ENCODE measurements at regions not wholly inside any gene's neighbourhood (a gene's known extent, or its start where the extent isn't known, plus 50 kb on each side); places are given as distances from the start of the nearest gene placed in this dataset.

DNA sequence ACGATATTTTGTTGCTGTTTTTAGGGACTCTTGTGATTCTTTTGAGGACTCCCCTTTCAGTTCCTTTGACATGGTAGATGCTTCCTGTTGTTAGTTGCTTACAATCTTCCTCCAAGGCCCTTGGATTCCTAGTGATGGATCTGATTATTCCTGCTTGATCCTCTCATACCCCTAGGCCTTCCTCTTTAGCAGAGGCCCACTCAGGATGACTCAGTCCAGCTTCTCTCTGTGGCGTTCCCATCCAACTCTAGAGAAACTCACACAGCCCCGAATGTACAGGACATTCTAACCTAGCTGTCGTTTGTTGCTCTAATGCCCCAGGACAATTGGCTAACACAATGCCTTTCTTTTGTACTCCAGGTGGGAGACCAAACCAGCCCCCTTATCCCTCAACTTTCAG lies 191.4 kb downstream of the POSTN start:
- in situ Hi-C loops (cut with HindIII; ENCODE audit: low pct_ligation_motif_present, low sequenced_read_pairs), result no loop called here
- H3K4me3 ChIP-seq (ENCODE audit: low read depth, low read length), result no peak overlapping the region
- TF ChIP-seq, protein P1, sequence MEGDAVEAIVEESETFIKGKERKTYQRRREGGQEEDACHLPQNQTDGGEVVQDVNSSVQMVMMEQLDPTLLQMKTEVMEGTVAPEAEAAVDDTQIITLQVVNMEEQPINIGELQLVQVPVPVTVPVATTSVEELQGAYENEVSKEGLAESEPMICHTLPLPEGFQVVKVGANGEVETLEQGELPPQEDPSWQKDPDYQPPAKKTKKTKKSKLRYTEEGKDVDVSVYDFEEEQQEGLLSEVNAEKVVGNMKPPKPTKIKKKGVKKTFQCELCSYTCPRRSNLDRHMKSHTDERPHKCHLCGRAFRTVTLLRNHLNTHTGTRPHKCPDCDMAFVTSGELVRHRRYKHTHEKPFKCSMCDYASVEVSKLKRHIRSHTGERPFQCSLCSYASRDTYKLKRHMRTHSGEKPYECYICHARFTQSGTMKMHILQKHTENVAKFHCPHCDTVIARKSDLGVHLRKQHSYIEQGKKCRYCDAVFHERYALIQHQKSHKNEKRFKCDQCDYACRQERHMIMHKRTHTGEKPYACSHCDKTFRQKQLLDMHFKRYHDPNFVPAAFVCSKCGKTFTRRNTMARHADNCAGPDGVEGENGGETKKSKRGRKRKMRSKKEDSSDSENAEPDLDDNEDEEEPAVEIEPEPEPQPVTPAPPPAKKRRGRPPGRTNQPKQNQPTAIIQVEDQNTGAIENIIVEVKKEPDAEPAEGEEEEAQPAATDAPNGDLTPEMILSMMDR (IDR thresholded peaks at IDR 0.05; ENCODE audit: low read depth, low read length, missing control alignments), result no peak

DNA sequence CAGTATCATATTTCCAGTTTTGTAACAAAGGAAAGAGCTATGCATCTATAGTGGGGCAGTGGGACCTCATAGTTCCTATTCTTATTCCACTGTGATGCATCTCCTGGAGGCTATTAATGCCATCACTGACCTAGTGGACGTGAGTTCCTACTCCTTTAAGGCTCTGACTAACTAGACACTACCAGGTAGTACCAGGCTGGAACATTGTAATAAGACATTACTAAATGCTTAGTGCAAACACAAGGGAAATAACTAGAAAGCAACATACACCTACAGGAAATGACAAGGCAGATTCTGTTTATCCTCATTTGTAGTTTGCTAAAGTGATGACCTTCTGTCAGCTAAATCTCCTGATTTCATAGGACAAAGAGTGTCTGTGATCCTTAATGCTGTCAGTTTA lies 192.5 kb downstream of the POSTN start:
- Histone ChIP-seq H3K36me3 (replicated peaks) (no peaks in the 10 kb centered on the region), H3K4me3 (ENCODE audit: low read depth, low read length) (no peak overlapping the region), H3K27me3 (replicated peaks) (no peaks in the 10 kb centered on the region), H3K27ac (no peak overlapping the region)
- in situ Hi-C loops (cut with HindIII; ENCODE audit: low pct_ligation_motif_present, low sequenced_read_pairs), result no loop called here
- no peak for DNase-seq
- TF ChIP-seq, protein P1 (IDR thresholded peaks at IDR 0.05; ENCODE audit: low read depth, low read length, missing control alignments), result no peak

More for the DNA sequence above, 191.4 kb downstream of the POSTN start:
- Histone ChIP-seq H3K27me3 (replicated peaks) (no peaks in the 10 kb centered on the region), H3K36me3 (replicated peaks) (no peaks in the 10 kb centered on the region), H3K27ac (no peak overlapping the region)
- no peak for DNase-seq

DNA sequence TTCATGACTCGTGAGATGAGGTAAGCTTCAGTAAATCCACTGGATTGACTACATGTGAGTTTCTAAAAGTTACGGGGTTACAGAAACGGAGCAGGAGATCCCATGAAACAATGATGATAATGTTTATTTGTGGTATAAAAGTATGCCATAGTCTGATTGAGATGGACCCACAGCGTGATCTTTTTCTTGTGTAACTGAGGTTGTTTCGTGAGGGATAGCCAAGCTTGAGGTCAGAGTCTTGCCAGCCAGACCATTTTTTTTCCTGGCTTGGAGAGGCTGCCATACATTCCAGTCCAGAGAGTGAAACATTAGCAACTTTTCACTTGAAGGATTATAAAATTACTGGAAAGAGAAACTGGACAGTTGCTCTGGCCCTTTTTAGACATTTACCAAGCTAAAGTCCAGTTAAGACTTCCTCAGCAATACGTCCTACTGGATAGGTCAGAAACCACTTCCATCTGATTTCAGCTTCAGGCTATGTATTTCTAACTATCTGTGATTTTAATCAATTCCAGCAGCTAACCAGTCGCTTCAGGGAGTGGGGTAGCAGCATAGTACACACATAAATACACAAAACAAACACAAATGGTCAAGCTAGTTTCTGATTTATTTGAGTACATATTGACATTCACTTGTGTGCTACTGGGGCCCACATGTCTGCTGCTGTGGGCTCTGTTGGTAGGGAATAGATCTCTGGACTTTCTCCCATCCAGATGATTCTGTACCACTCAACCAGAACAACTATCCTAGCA lies 194.6 kb downstream of the POSTN start:
- Histone ChIP-seq H3K36me3 (replicated peaks) (no peaks in the 10 kb centered on the region), H3K27ac (peak overlapping the region; percentile 76), H3K4me3 (ENCODE audit: low read depth, low read length) (no peak overlapping the region), H3K27me3 (replicated peaks) (no peaks in the 10 kb centered on the region)
- peak; percentile 87 for DNase-seq
- TF ChIP-seq, protein P1 (IDR thresholded peaks at IDR 0.05; ENCODE audit: low read depth, low read length, missing control alignments), result no peak
- in situ Hi-C loops (cut with HindIII; ENCODE audit: low pct_ligation_motif_present, low sequenced_read_pairs), result no loop called here

DNA sequence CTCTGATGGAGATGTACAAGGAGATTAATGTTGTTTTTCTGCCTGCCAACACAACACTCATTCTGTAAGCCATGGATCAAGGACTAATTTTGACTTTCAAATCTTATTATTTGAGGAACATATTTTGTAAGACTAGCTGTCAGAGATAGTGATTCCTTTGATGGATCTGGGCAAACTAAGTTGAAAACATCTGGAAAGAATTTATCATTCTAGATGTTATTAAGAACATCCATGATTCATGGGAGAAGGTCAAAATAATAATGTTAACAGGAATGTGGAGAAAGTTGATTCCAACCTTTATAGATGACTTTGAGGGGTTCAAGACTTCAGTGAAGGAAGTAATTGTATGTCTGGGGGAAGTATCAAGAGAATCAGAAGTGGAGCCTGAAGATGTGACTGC lies 196.8 kb downstream of the POSTN start:
- Histone ChIP-seq H3K27ac (no peak overlapping the region), H3K36me3 (replicated peaks) (no peaks in the 10 kb centered on the region), H3K27me3 (replicated peaks) (no peaks in the 10 kb centered on the region), H3K4me3 (ENCODE audit: low read depth, low read length) (no peak overlapping the region)
- in situ Hi-C loops (cut with HindIII; ENCODE audit: low pct_ligation_motif_present, low sequenced_read_pairs), result no loop called here
- DNase-seq, result no peak
- TF ChIP-seq, protein P1 (IDR thresholded peaks at IDR 0.05; ENCODE audit: low read depth, low read length, missing control alignments), result no peak

DNA sequence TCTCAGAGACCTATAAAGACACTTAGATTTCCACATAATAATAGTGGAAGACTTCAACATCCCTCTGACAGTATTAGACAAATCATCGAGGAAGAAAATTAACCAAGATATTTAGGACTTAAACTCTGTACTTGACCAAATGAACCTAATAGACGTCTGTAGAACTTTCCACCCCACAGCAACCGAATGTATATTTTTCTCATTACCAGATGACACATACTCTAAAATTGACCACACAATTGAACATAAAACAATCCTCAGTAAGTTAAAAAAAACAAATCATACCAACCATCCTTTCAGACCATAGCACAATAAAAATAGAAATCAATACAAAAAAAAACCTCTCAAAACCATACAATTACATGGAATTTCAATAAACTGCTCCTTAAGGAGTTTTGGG lies 201.0 kb downstream of the POSTN start:
- in situ Hi-C loops (cut with HindIII; ENCODE audit: low pct_ligation_motif_present, low sequenced_read_pairs), result no loop called here
- no peak for DNase-seq
- Histone ChIP-seq H3K36me3 (replicated peaks) (no peaks in the 10 kb centered on the region), H3K4me3 (ENCODE audit: low read depth, low read length) (no peak overlapping the region), H3K27ac (no peak overlapping the region), H3K27me3 (replicated peaks) (no peaks in the 10 kb centered on the region)
- TF ChIP-seq, protein P1 (IDR thresholded peaks at IDR 0.05; ENCODE audit: low read depth, low read length, missing control alignments), result no peak

DNA sequence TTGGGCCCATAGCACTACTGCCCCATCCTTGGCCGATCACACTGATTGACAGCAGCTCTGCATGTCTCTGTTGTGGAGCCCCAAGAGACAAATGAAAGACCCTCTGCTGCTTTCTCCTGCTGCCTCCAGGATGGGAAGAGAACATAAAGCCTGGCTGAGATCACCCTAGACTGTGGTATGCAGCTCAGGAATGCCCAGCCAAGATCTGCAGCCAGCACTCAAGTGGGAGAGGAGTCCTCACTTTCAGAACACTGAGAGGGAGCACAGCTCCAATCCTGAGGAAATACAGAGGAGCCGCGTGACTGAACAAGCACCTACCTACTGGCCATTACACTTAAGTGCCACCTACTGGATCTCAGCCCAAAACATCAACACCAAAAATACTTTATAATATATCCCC lies 203.0 kb downstream of the POSTN start:
- H3K4me3 ChIP-seq (ENCODE audit: low read depth, low read length), result no peak overlapping the region
- no peaks in the 10 kb centered on the region for H3K27me3 ChIP-seq (replicated peaks)
- no peaks in the 10 kb centered on the region for H3K36me3 ChIP-seq (replicated peaks)
- TF ChIP-seq, protein P1 (IDR thresholded peaks at IDR 0.05; ENCODE audit: low read depth, low read length, missing control alignments), result no peak
- no peak for DNase-seq
- H3K27ac ChIP-seq, result no peak overlapping the region
- in situ Hi-C loops (cut with HindIII; ENCODE audit: low pct_ligation_motif_present, low sequenced_read_pairs), result no loop called here

Data from brain microvascular endothelial cell (primary cell).